ENCODE measurements at regions not wholly inside any gene's neighbourhood (a gene's known extent, or its start where the extent isn't known, plus 50 kb on each side); places are given as distances from the start of the nearest gene placed in this dataset.

GRCh38 chr4:120613778-120614177 is 308.7 kb downstream of the PRDM5 start:
- H3K4me1 ChIP-seq (ENCODE audit: control insufficient read depth, insufficient read depth, low read length) = no peaks in the 10 kb centered on the region
- intact Hi-C loops (cut with micrococcal nuclease) = no loop called here
- H3K4me3 ChIP-seq (ENCODE audit: low read length) = no peak overlapping the region
- H3K36me3 Mint-ChIP-seq = no peaks in the 10 kb centered on the region
- ATAC-seq (no peak), DNase-seq (no peak)
- no peak overlapping the region for H3K27ac ChIP-seq (ENCODE audit: low read length)
- TF ChIP-seq, protein P1, sequence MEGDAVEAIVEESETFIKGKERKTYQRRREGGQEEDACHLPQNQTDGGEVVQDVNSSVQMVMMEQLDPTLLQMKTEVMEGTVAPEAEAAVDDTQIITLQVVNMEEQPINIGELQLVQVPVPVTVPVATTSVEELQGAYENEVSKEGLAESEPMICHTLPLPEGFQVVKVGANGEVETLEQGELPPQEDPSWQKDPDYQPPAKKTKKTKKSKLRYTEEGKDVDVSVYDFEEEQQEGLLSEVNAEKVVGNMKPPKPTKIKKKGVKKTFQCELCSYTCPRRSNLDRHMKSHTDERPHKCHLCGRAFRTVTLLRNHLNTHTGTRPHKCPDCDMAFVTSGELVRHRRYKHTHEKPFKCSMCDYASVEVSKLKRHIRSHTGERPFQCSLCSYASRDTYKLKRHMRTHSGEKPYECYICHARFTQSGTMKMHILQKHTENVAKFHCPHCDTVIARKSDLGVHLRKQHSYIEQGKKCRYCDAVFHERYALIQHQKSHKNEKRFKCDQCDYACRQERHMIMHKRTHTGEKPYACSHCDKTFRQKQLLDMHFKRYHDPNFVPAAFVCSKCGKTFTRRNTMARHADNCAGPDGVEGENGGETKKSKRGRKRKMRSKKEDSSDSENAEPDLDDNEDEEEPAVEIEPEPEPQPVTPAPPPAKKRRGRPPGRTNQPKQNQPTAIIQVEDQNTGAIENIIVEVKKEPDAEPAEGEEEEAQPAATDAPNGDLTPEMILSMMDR (IDR thresholded peaks at IDR 0.05) = no peak
- no peaks in the 10 kb centered on the region for H3K27me3 ChIP-seq (ENCODE audit: control insufficient read depth, insufficient read depth, low read length)
- H3K9me3 ChIP-seq (ENCODE audit: control insufficient read depth, insufficient read depth, low read length) = no peaks in the 10 kb centered on the region
- H3K4me1 Mint-ChIP-seq = no peaks in the 10 kb centered on the region
- no CpG with 5 or more reads among the region's 1 CpG for WGBS (ENCODE audit: insufficient coverage)
- H3K36me3 ChIP-seq (ENCODE audit: control insufficient read depth, insufficient read depth, low read length) = no peaks in the 10 kb centered on the region
- no peak overlapping the region for H3K27ac Mint-ChIP-seq
- peaks cover 4 to 5% of the 10 kb centered on the region in 2 donors for H3K9me3 Mint-ChIP-seq
- H3K27me3 Mint-ChIP-seq (ENCODE audit: low read depth in 2 of 2) = no peaks in the 10 kb centered on the region
- no peak overlapping the region for H3K4me3 Mint-ChIP-seq

GRCh38 chr4:120611092-120611491 is 311.4 kb downstream of the PRDM5 start:
- Mint-ChIP-seq H3K27ac (no peak overlapping the region), H3K9me3 (peaks cover 0 to 5% of the 10 kb centered on the region in 2 donors), H3K4me1 (no peaks in the 10 kb centered on the region), H3K4me3 (no peak overlapping the region), H3K36me3 (no peaks in the 10 kb centered on the region), H3K27me3 (ENCODE audit: low read depth in 2 of 2) (no peaks in the 10 kb centered on the region)
- DNase-seq (no peak), ATAC-seq (no peak)
- H3K36me3 ChIP-seq (ENCODE audit: control insufficient read depth, insufficient read depth, low read length) = no peaks in the 10 kb centered on the region
- H3K27ac ChIP-seq (ENCODE audit: low read length) = no peak overlapping the region
- no peaks in the 10 kb centered on the region for H3K4me1 ChIP-seq (ENCODE audit: control insufficient read depth, insufficient read depth, low read length)
- WGBS (ENCODE audit: insufficient coverage) = no CpG with 5 or more reads among the region's 1 CpG
- H3K9me3 ChIP-seq (ENCODE audit: control insufficient read depth, insufficient read depth, low read length) = no peaks in the 10 kb centered on the region
- no peaks in the 10 kb centered on the region for H3K27me3 ChIP-seq (ENCODE audit: control insufficient read depth, insufficient read depth, low read length)
- intact Hi-C loops (cut with micrococcal nuclease) = no loop called here
- TF ChIP-seq, protein P1 (IDR thresholded peaks at IDR 0.05) = no peak
- no peak overlapping the region for H3K4me3 ChIP-seq (ENCODE audit: low read length)

DNA sequence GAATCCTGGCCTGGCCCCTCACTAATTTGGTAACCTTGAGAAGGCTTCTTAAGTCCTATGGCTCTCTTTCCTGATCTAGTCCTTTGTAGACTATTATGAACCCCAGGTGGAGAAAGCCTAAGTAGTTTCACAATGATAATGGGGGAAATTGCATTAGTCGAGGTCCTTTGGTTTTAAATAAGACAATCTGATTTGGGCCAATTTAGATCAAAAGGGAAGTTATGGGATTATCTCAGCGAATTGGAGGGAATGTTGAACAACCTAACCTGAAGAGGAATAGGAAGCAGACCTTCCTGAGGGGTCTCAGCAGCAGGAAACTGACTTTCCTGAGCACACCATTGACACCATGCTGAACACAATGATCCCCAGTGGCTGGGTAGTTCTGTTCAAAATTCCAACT is 331.5 kb downstream of the PRDM5 start:
- H3K27ac Mint-ChIP-seq = no peak overlapping the region
- H3K36me3 ChIP-seq (ENCODE audit: control insufficient read depth, insufficient read depth, low read length) = no peaks in the 10 kb centered on the region
- 28% methylated on average over 2 of the region's 2 CpGs for WGBS (ENCODE audit: insufficient coverage)
- H3K4me1 ChIP-seq (ENCODE audit: control insufficient read depth, insufficient read depth, low read length) = no peaks in the 10 kb centered on the region
- no peak for DNase-seq
- no peaks in the 10 kb centered on the region for H3K9me3 ChIP-seq (ENCODE audit: control insufficient read depth, insufficient read depth, low read length)
- H3K4me1 Mint-ChIP-seq = no peaks in the 10 kb centered on the region
- intact Hi-C loops (cut with micrococcal nuclease) = no loop called here
- H3K27me3 Mint-ChIP-seq (ENCODE audit: low read depth in 2 of 2) = no peaks in the 10 kb centered on the region
- no peak for ATAC-seq
- H3K27ac ChIP-seq (ENCODE audit: low read length) = no peak overlapping the region
- H3K36me3 Mint-ChIP-seq = no peaks in the 10 kb centered on the region
- no peak overlapping the region for H3K4me3 ChIP-seq (ENCODE audit: low read length)
- H3K9me3 Mint-ChIP-seq = peaks cover 16 to 17% of the 10 kb centered on the region in 2 donors
- H3K4me3 Mint-ChIP-seq = no peak overlapping the region
- no peaks in the 10 kb centered on the region for H3K27me3 ChIP-seq (ENCODE audit: control insufficient read depth, insufficient read depth, low read length)
- TF ChIP-seq, protein P1 (IDR thresholded peaks at IDR 0.05) = no peak

DNA sequence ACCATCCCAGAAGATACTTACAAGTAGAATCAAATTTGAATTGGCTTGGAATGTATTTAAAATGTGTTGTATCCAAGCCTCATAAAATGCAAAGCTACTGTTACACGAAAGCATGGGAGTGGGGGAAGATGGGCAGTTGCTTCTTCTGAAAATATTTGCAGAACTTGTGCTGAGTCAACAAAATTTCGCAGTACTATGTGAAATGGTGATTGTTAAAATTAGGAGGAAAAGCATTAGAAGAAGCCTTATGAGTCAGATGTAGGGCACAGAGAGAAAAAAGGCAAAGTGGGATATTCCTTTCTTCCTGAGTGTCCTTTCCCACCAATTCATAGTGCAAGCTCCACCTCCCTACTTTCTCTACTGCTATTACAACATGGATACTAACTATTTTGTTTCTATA is 332.7 kb downstream of the PRDM5 start:
- H3K36me3 Mint-ChIP-seq = no peaks in the 10 kb centered on the region
- H3K4me3 ChIP-seq (ENCODE audit: low read length) = no peak overlapping the region
- H3K27ac ChIP-seq (ENCODE audit: low read length) = no peak overlapping the region
- H3K36me3 ChIP-seq (ENCODE audit: control insufficient read depth, insufficient read depth, low read length) = no peaks in the 10 kb centered on the region
- TF ChIP-seq, protein P1 (IDR thresholded peaks at IDR 0.05) = no peak
- H3K4me3 Mint-ChIP-seq = no peak overlapping the region
- 74% methylated on average over 2 of the region's 2 CpGs for WGBS (ENCODE audit: insufficient coverage)
- H3K4me1 ChIP-seq (ENCODE audit: control insufficient read depth, insufficient read depth, low read length) = no peaks in the 10 kb centered on the region
- H3K9me3 Mint-ChIP-seq = peaks cover 12 to 18% of the 10 kb centered on the region in 2 donors
- ATAC-seq = no peak
- intact Hi-C loops (cut with micrococcal nuclease) = no loop called here
- no peak for DNase-seq
- no peaks in the 10 kb centered on the region for H3K27me3 Mint-ChIP-seq (ENCODE audit: low read depth in 2 of 2)
- H3K9me3 ChIP-seq (ENCODE audit: control insufficient read depth, insufficient read depth, low read length) = no peaks in the 10 kb centered on the region
- no peaks in the 10 kb centered on the region for H3K27me3 ChIP-seq (ENCODE audit: control insufficient read depth, insufficient read depth, low read length)
- no peak overlapping the region for H3K27ac Mint-ChIP-seq
- H3K4me1 Mint-ChIP-seq = no peaks in the 10 kb centered on the region
